ENCODE measurements at regions not wholly inside any gene's neighbourhood (a gene's known extent, or its start where the extent isn't known, plus 50 kb on each side); places are given as distances from the start of the nearest gene placed in this dataset.

DNA sequence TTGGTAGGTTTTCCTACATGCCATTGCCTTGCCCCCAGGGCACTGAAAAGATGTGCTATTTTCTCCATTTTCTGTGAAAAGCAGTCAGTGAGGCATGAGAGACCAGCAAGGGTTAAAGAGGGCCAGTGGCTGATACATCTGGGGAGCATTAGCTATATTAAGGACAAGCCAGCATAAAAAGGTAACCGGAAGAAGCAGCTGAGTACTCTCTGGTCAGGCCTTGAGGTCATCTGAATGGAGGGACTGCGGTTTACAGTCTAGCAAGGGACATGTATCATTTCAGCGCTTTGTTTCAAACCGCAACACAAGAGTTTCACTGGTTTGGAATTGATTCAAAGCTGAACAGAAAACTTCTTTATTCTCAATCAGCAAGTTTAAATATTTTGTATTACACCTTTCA, 120.4 kb downstream of the EPDR1 start:
- TF ChIP-seq, protein P1, sequence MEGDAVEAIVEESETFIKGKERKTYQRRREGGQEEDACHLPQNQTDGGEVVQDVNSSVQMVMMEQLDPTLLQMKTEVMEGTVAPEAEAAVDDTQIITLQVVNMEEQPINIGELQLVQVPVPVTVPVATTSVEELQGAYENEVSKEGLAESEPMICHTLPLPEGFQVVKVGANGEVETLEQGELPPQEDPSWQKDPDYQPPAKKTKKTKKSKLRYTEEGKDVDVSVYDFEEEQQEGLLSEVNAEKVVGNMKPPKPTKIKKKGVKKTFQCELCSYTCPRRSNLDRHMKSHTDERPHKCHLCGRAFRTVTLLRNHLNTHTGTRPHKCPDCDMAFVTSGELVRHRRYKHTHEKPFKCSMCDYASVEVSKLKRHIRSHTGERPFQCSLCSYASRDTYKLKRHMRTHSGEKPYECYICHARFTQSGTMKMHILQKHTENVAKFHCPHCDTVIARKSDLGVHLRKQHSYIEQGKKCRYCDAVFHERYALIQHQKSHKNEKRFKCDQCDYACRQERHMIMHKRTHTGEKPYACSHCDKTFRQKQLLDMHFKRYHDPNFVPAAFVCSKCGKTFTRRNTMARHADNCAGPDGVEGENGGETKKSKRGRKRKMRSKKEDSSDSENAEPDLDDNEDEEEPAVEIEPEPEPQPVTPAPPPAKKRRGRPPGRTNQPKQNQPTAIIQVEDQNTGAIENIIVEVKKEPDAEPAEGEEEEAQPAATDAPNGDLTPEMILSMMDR (IDR thresholded peaks at IDR 0.05): no peak
- TF ChIP-seq POLR2A (IDR thresholded peaks at IDR 0.05) (no peak), POLR2AphosphoS5 (IDR thresholded peaks at IDR 0.05) (no peak)
